ENCODE measurements at regions not wholly inside any gene's neighbourhood (a gene's known extent, or its start where the extent isn't known, plus 50 kb on each side); places are given as distances from the start of the nearest gene placed in this dataset.

- TF ChIP-seq CTCF (conservative IDR thresholded peaks at IDR 0.05; ENCODE audit: low read depth, low read length) = no peak
- TF ChIP-seq EZH2phosphoT487 (IDR thresholded peaks at IDR 0.05; ENCODE audit: borderline replicate concordance, low read length) = no peak
Measured at GRCh38 chr10:107994621-107995270, 830.2 kb upstream of the SORCS1 start.
